HG03064 (cell line): ENCODE measurements at regions not wholly inside any gene's neighbourhood (a gene's known extent, or its start where the extent isn't known, plus 50 kb on each side); places are given as distances from the start of the nearest gene placed in this dataset.

Experiments
- ATAC-seq: cut with Tn5 transposase; IDR thresholded peaks from one replicate; pipeline ENCODE4 v1.9.1; 2021; ENCODE audit warnings: low read depth; ENCODE audit not compliant: unreplicated experiment

DNA sequence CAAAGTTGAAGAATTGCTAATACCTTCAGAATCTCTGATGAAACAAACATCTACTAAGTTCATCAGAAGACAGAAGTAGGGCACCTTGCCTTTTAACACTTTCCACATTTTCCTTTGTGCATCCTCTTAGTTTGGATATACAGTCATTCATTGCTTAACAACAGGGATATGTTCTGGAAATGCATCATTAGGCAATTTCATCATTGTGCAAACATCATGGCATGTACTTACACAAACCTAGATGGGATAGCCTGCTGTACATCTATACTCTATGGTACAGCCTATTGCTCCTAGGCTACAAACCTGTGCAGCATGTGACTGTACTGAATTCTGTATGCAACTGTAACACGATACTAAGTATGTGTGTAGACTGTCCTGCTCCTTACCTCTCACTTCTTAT lies 169.8 kb downstream of the SUCLA2 start:
- no peak for ATAC-seq

- no peak for ATAC-seq
Observed at GRCh38 chr13:47829690-47830089, 171.4 kb downstream of the SUCLA2 start.

DNA sequence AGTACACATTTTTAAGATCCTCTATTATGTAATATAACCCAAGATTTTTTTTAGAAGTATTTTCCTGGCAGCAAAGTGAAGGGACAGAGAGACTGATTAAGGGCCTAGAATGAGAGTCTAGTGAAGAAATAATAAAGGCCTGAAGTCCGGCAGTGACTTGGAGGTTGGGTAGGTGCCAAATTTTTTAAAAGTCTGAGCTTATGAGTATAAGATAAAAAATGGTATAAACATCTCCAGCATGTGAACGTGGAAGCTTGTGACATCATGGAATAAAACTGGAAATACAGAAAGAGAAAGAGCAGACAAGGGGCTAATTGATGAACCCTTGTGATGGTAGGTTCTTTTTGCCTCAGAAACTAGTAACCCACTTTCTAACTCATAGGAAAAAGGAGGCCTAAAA lies 174.6 kb downstream of the SUCLA2 start:
- ATAC-seq: no peak

DNA sequence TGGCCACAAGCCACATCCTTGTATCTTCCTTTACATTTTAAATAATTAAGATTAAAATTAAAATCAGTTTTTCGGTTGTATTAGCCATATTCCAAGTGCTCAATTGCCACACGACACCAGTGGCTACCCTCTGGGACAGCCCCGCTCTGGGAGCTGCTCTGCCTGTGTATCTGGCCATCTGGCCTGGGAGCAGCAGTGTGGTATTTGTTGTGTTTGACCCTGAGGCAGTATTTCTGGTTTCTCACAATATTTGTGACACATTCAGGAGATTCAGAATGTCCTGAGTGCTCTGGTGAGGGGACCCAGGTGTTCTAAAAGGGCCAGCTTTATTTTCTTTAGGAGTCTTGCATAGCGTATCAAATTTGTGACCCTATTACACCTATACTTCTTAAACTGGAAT lies 179.0 kb downstream of the SUCLA2 start:
- no peak for ATAC-seq

DNA sequence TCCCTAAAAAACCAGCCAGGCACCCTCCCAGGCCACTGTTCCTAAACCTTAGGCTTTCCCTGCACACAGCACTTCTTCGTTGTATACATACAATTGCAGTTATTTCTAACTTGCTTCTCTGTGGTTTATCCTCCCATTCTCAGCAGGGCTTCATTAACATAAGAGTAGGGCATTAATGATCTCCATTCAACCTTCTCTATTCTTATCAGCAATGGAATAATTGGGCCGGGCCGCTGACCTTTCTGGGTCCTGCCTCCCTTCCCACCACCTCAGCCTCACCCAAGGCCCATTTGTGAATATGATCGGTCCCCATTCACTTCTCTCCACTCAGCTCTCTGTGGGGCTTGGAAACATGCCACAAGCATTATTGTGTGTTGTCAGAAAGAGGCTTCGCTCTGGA lies 184.2 kb downstream of the SUCLA2 start:
- ATAC-seq: no peak

DNA sequence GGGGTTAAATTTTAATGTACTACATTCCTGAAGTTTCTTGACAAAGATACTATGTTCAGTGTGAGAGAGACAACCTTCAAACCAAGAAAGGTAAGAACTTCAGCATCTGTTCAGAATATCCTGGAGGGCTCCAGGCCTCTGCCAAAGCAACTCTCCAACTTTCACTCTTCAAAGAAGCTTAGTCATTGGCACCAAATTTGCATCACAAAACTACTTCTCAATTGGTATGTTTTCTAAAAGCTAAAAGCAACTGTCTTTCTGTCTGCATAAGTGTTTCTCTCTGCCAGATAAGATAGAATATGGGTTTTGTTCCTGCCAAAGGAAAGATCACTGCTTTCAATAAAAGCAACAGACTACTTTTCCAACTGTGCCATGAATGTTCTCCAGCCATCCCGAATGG lies 187.4 kb downstream of the SUCLA2 start:
- no peak for ATAC-seq

- no peak for ATAC-seq
Observed at GRCh38 chr13:47809411-47809810, 191.7 kb downstream of the SUCLA2 start.

- no peak for ATAC-seq
Observed at GRCh38 chr13:47803131-47803530, 197.9 kb downstream of the SUCLA2 start.

DNA sequence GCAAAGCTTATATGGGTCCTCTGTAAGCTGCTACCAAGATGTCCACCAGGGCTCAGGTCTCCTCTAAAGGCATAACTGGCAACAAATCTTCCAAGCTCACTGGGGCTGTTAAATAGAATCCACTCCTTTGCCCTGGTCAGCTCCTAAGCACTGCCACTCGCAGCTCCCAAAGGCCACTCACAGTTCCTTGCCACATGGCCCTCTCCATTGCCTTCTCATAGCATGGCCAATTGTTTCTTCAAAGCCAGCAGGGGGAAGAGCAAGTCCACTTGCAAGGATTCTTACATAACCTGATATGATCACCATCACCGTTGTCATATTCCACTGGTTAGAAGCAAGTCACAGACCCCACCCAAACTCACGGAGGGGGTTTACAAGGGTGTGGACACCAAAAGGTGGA lies 199.5 kb downstream of the SUCLA2 start:
- no peak for ATAC-seq

DNA sequence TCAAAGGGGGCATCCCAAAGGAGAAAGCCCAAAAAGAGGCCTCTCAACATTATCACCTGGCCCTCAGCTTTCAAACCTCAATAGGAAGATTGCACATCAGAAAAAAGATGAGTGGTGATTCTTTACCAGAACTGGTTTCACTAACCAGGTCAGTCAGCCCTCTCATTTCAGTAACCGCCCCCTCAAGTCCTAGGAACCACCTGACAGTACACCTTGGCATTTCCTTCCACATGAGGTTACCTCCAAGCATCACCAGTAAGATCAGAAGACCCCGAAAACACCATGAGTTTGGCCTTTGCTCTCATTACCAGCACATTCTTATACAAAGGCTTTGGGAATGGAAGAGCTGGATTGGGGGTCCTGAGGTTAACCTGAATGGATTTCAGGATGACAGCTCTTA lies 200.5 kb downstream of the SUCLA2 start:
- ATAC-seq: no peak

- no peak for ATAC-seq
Observed at GRCh38 chr13:47798906-47799305, 202.2 kb downstream of the SUCLA2 start.

- ATAC-seq: no peak
Observed at GRCh38 chr13:47798194-47798593, 202.9 kb downstream of the SUCLA2 start.

- no peak for ATAC-seq
Observed at GRCh38 chr13:47796816-47797215, 204.3 kb downstream of the SUCLA2 start.

DNA sequence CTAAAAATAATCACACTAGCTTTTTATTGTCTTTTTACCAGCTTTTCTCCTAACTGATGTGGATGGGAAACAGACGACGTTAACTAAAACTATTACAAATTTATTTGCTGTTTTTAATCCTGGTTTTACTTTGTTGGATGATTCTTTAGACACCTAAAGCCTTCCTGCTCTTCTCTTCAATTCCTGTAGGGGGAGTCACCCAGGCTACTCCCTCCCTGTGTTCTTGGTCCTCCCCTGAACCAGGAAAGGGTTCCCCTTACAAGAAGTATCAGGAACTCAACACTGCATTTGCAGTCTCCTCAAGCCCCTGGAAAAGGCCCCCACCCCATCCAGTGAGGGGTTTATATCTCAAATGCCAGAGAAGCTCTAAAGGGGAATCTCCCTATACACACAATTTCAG lies 206.1 kb downstream of the SUCLA2 start:
- no peak for ATAC-seq

DNA sequence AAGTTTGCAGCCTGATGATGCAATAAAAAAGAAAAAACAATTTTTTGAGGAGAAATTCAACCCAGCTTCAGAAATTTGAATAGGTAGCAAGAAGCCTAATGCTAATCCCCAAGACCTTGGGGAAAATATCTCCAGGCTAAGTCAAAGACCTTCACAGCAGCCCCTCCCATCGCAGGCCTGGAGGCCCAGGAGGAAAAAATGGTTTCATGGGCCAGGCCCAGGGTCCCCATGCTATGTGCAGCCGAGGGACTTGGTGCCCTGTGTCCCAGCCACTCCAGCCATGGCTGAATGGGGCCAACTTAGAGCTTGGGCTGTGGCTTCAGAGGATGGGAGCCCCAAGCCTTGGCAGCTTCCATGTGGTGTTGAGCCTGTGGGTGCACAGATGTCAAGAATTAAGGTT lies 210.3 kb downstream of the SUCLA2 start:
- no peak for ATAC-seq

DNA sequence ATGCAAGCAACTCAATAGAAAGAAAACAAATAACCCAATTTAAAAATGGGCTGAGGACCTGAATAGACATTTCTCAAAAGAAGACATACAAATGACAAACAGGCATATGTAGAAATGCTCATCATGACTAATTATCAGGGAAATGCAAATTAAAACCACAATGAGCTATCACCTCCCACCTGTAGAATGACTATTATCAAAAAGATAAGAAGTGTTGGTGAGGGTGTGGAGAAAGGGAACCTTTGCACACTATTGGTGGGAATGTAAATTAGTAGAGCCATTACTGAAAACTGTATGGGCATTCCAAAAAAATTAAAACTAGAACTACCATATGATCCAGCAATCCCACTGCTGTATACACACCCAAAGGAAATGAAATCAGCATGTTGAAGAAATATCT lies 212.2 kb downstream of the SUCLA2 start:
- ATAC-seq: no peak

DNA sequence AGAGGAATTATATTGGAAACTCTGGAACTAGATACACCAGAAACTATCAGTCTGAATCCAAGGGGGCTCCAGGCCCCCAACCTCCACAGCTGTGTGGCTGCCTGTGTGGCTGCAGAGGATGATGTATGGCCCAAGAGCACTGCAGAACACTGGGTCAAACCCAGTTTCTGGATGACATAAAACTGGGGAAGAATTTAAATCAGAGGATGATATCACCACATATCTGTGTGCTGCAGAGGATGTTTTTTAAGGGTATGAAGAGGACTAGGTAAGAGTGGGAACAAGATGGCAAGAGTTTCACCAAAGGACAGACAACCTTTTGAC lies 226.4 kb downstream of the SUCLA2 start:
- ATAC-seq: no peak

GRCh38 chr13:47764817-47765216 lies 236.3 kb downstream of the SUCLA2 start:
- ATAC-seq: no peak

- no peak for ATAC-seq
Observed at GRCh38 chr13:47757466-47758080, 243.5 kb downstream of the SUCLA2 start.

DNA sequence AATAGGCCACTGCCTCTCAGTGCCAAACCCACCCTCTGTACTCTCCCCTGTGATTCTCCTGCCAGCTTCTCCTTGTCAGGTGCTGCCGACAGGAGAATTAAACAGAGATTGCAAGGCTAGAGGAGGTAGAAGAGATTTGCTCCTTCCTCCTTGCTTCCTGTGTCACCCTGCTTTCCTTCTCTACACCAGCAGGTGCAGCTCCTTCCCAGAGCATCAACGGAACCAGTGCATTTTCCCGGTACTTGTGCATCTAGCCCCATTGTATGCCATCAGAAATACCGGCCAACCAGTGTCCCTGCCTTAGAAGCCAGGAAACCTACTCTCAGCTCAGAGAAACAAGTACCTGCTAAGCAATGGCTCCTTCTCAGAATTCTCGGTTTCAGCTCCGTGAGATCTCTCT lies 253.2 kb downstream of the SUCLA2 start:
- ATAC-seq: no peak

DNA sequence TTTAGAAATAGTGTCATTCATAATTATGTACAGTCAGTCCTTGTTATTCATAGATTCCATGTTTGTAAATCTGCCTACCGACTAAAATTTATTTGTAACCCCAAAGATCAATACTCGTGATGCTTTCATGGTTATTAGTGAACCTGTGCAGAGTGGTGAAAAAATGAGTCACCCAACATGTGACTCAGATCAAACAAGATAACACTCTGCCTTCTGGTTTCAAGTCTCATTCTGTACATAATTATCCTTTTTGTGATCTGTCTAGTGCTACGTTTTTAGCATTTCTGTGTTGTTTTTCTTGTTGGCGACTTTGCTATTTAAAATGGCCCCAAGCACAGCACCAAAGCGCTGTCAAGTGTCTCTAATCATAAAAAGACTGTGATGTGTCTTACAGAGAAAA lies 274.7 kb downstream of the SUCLA2 start:
- no peak for ATAC-seq

DNA sequence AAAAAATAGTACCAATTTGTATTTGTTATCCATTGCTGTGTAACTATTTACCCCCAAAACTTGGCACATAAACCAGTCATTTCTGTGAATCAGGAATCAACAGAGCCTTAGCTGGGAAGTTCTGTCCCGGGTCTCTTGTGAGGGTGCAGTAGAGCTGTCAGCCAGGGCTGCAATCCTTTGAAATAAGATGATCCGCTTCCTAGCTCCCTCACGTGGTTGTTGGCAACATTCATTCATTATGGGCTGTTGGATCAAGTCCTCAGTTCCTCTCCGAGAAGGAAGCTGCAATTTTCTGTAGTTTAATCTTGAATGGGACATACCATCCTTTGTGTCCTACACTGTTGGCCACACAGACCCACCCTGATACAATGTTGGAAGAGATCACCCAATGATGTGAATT lies 277.2 kb downstream of the SUCLA2 start:
- no peak for ATAC-seq

DNA sequence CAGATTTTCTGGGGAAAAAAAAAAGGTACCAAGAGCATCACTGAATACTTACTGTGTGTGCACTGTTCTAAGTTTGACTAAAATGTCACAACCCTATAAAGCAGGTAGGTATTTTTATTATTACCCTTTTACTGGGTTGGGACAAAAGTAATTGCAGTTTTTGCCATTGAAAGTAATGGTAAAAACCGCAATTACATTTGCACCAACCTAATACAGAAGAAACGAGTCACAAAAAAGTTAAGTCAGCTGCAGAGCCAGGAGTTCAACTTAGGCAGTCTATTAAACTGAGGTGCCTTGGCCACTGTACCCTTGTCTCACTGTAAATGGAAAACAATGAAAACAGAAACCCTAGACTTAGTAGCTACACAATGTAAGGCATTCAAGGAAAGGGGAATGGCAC lies 281.9 kb downstream of the SUCLA2 start:
- no peak for ATAC-seq
